VCaP (cell line): ENCODE measurements at regions not wholly inside any gene's neighbourhood (a gene's known extent, or its start where the extent isn't known, plus 50 kb on each side); places are given as distances from the start of the nearest gene placed in this dataset.

Source experiments
- H3K27ac ChIP-seq: fragments of 450-650 bp; 2 replicates; pipeline ENCODE4 v1.5.1; 2017
- CTCF ChIP-seq: fragments of 450-650 bp; conservative IDR thresholded peaks from 2 replicates; pipeline ENCODE4 v1.5.1; 2017; ENCODE audit warnings: mild to moderate bottlenecking, moderate library complexity

DNA sequence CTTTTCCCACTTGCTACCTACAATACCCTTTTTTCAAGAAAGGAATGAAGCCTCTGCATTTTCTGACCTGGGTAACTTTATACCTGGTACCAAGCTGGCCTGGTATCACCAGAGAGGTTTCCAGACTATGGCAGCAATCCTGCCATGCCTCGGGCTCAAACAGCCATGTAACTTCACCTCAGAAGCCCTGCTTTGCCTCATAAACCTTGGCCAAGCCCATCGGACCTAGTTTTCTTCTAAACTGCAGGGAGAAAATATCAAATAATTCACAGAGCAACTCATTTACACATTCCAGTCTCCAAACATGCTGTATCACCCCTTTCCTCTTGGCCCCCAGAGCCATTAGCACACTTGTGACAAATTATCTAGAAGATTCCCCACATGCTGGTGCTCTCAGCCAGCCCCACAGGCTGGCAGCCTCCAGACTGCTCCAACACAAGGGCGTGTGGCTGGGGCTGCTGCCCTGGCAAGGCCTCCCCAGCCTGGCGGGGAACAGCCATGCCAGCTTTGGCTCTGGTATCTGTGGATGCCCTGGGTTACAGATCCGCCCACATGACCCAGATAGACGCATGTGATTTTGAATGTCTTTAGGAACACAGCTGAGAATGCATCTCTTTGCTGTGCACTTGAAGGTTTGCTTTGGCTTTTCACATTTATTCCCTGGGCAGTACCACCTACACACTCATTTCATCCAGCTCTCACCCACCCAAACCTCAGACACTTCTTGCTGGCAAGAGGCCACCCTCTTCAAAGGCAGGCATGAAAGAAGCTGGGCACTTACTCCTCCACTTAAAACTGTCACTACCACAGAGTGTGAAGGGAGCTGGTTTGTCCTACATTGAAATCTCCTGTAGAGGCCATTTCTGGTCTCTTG, 70.0 kb upstream of the BCAR3 start:
- H3K27ac ChIP-seq: no peak overlapping the region
- no peak for TF ChIP-seq CTCF

- no peak overlapping the region for H3K27ac ChIP-seq
- no peak for TF ChIP-seq CTCF
Measured at GRCh38 chr1:93750955-93751354, 69.3 kb upstream of the BCAR3 start.

- TF ChIP-seq CTCF: no peak
- no peak overlapping the region for H3K27ac ChIP-seq
Measured at GRCh38 chr1:93749894-93750301, 68.3 kb upstream of the BCAR3 start.

DNA sequence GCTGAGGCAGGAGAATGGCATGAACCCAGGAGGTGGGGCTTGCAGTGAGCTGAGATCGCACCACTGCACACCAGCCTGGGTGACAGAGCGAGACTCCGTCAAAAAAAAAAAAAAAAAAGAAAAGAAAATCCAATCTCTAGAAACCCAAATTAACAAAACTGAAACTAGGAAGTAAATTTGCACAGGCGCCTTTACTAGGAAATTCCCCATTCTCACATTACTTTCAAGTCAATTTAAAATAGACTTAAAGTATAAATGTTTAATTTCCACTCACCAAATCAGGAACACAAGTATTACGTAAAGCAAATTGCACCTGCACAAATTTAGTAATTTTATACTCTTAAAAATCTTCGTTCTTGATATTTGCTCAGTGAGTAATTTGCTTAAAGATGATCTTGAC, 67.8 kb upstream of the BCAR3 start:
- H3K27ac ChIP-seq: no peak overlapping the region

DNA sequence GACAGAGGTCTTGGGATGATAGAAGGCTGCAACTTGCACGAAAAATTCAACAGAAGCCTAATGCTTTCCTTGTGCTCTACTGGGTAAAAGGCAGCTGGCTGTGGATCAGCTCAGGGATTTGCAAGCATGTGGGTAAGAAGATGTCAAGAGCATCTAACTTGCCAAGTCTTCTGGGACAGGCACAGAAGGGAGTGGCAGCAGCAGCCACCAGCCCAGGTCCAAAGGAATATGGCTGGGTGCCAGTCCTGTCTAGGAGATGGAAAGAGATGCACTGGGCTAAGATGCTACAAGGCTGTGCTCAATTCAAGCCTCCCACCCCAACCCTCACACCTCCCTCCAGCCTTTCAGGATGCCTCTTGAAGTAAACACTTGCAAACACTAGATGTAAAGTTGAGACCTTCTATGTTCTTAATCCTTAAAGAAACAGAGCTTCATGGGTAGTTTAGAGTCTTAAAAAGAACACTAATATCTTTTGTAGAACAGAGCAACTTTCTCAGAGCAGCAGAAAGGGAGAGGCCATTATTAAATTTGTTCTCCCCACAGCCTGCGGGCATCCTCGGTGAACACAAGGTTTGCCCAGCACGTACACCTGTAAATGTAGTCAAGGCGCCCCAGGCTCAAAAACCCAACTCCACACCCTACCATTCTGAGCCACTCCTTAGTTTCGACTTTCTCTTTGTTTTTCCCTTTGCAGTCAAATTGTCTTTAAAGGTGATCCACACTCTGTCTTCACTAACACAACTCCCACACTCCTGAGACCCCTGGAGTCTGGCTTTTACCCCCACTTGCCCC, 64.6 kb upstream of the BCAR3 start:
- H3K27ac ChIP-seq: no peak overlapping the region

More for the DNA sequence above, 67.8 kb upstream of the BCAR3 start:
- no peak for TF ChIP-seq CTCF

DNA sequence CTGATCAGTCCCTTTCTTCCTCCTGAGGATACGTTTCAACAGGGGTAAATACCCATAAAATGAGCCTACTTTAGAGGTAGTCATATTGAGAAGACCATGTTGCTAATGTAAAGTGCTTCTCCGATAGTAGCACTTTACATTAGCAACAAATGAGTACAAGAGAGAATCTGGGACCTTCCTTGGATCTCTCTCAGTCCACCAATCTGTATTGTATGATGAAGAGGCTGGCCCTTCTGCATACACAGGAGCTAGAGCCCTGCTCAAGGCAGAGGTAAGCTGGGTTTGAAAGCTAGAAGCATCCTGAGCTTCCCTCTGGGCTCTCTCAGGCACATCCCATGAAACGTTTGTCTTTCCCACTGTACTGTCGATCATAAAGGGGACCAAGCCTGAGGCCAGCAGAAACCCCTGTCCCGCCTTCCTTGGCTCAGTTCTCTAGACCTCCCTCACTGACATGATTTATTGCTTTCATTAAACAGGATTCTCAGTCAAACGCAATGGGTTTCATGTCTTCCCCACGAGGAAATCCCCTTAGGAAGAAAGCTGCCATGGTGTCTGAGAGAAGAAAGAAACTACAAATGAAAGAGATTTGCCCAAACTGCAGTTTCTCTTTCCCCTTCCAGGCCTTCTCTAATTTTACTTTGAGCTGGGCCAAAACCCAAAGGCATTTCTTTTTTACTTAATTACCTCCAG, 62.8 kb upstream of the BCAR3 start:
- no peak for TF ChIP-seq CTCF
- H3K27ac ChIP-seq: no peak overlapping the region

More for the DNA sequence above, 64.6 kb upstream of the BCAR3 start:
- no peak for TF ChIP-seq CTCF

DNA sequence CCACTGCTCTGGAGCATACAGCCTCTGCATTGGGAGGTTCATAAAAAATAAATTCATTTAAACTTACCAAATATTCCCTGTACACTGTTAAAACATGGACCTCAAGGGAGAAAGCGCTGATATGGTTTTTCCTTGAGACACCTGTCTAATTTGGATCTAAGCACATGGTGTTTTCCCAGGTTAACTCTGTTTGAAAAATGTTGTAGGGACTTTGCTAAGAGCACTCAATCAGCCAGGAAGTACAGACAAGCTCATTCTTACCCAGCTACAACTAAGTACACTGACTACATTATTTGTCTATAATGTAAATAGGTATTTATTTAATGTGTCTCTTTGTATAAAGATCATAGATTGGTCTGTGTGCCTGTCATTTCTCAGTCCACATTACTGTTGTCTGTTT, 61.8 kb upstream of the BCAR3 start:
- no peak for TF ChIP-seq CTCF
- no peak overlapping the region; the same call in 1 of the 2 replicates for H3K27ac ChIP-seq
